SW 1271 (cell line): ENCODE measurements at regions not wholly inside any gene's neighbourhood (a gene's known extent, or its start where the extent isn't known, plus 50 kb on each side); places are given as distances from the start of the nearest gene placed in this dataset.

Source experiments
- DNase-seq, 2 experiments: peaks; one replicate each; lab custom pipeline; 2025; lab: John Stamatoyannopoulos, UW

- DNase-seq, result no peak
These were observed 503.8 kb downstream of the NXPH1 start for GRCh38 chr7:8937204-8937603.

GRCh38 chr7:8938044-8938805 is 504.8 kb downstream of the NXPH1 start:
- no peak for DNase-seq

- no peak for DNase-seq
These were observed 506.0 kb downstream of the NXPH1 start for GRCh38 chr7:8939446-8939845.

- no peak for DNase-seq
These were observed 530.3 kb downstream of the NXPH1 start for GRCh38 chr7:8963722-8964121.

GRCh38 chr7:8965177-8965576 is 531.8 kb downstream of the NXPH1 start:
- no peak for DNase-seq

GRCh38 chr7:8973601-8974000 is 540.2 kb downstream of the NXPH1 start:
- no peak for DNase-seq

GRCh38 chr7:8975681-8976080 is 542.3 kb downstream of the NXPH1 start:
- no peak for DNase-seq

GRCh38 chr7:8982338-8982992 is 549.1 kb downstream of the NXPH1 start:
- no peak for DNase-seq

- DNase-seq, result no peak
These were observed 551.8 kb downstream of the NXPH1 start for GRCh38 chr7:8985255-8985654.

GRCh38 chr7:8988267-8988666 is 554.9 kb downstream of the NXPH1 start:
- DNase-seq, result no peak

GRCh38 chr7:8991159-8991558 is 557.8 kb downstream of the NXPH1 start:
- no peak for DNase-seq

GRCh38 chr7:8998762-8999161 is 565.4 kb downstream of the NXPH1 start:
- no peak for DNase-seq

- DNase-seq, result no peak
These were observed 580.5 kb downstream of the NXPH1 start for GRCh38 chr7:9013940-9014339.

GRCh38 chr7:9017286-9017685 is 583.9 kb downstream of the NXPH1 start:
- DNase-seq, result no peak

GRCh38 chr7:9022456-9022855 is 589.0 kb downstream of the NXPH1 start:
- DNase-seq, result no peak

- DNase-seq, result no peak
These were observed 590.4 kb downstream of the NXPH1 start for GRCh38 chr7:9023675-9024294.

- DNase-seq, result no peak
These were observed 592.7 kb downstream of the NXPH1 start for GRCh38 chr7:9026121-9026520.

- DNase-seq, result no peak
These were observed 594.6 kb downstream of the NXPH1 start for GRCh38 chr7:9028012-9028411.

GRCh38 chr7:9029681-9030530 is 596.5 kb downstream of the NXPH1 start:
- DNase-seq, result no peak

GRCh38 chr7:9030976-9031375 is 597.6 kb downstream of the NXPH1 start:
- DNase-seq, result no peak

- no peak for DNase-seq
These were observed 598.0 kb downstream of the NXPH1 start for GRCh38 chr7:9031386-9031785.

GRCh38 chr7:9036080-9036479 is 602.7 kb downstream of the NXPH1 start:
- no peak for DNase-seq
